ENCODE measurements at regions not wholly inside any gene's neighbourhood (a gene's known extent, or its start where the extent isn't known, plus 50 kb on each side); places are given as distances from the start of the nearest gene placed in this dataset.

DNA sequence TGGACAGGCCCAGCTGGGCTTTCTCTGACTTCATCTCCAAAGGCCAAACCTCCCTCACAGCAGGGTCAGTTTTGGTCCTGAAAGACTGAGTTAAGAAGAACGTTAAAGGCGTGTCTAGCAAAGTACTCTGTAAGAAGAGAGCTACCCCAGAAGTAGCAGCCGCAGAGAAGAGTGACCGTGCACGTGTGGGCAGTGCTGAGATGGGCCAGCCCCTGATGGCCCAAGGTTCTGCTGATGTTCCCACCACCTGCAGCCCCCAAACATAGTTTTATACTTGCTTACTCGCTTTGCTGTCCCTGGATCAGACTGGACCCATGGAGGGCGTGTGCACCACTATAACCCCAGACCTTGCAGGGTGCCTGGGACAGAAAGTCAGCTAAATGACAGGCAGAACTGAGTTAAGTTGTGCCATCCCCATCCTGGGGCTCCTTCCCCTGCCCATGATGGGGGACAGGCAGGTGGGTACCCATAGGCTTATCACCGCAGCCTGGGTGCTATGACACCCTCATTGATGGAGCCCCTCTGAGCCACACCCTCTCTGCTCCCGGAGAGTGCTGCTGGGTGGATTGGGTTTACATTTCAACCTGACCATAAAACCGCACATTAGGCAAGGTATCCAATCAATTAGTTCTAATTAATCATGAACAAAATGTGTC is 367.3 kb upstream of the HS6ST1 start:
- TF ChIP-seq CTCF (IDR thresholded peaks at IDR 0.05) = no peak
- TF ChIP-seq STAT6 (CRISPR knock-in tag; conservative IDR thresholded peaks at IDR 0.05; ENCODE audit: low read depth) = no peak
- TF ChIP-seq, protein P1, sequence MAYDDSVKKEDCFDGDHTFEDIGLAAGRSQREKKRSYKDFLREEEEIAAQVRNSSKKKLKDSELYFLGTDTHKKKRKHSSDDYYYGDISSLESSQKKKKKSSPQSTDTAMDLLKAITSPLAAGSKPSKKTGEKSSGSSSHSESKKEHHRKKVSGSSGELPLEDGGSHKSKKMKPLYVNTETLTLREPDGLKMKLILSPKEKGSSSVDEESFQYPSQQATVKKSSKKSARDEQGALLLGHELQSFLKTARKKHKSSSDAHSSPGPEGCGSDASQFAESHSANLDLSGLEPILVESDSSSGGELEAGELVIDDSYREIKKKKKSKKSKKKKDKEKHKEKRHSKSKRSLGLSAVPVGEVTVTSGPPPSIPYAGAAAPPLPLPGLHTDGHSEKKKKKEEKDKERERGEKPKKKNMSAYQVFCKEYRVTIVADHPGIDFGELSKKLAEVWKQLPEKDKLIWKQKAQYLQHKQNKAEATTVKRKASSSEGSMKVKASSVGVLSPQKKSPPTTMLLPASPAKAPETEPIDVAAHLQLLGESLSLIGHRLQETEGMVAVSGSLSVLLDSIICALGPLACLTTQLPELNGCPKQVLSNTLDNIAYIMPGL (CRISPR knock-in tag; IDR thresholded peaks at IDR 0.05) = no peak
- TF ChIP-seq SP1 (CRISPR knock-in tag; conservative IDR thresholded peaks at IDR 0.05) = no peak
- TF ChIP-seq NR2C2 (CRISPR knock-in tag; IDR thresholded peaks at IDR 0.05) = no peak
- TF ChIP-seq CBFB (CRISPR knock-in tag; IDR thresholded peaks at IDR 0.05; ENCODE audit: low read depth) = no peak
- TF ChIP-seq, protein P2, sequence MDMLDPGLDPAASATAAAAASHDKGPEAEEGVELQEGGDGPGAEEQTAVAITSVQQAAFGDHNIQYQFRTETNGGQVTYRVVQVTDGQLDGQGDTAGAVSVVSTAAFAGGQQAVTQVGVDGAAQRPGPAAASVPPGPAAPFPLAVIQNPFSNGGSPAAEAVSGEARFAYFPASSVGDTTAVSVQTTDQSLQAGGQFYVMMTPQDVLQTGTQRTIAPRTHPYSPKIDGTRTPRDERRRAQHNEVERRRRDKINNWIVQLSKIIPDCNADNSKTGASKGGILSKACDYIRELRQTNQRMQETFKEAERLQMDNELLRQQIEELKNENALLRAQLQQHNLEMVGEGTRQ (CRISPR knock-in tag; IDR thresholded peaks at IDR 0.05) = no peak
- TF ChIP-seq ATF3 (CRISPR knock-in tag; conservative IDR thresholded peaks at IDR 0.05) = no peak
- TF ChIP-seq FOXJ3 (CRISPR knock-in tag; IDR thresholded peaks at IDR 0.05; ENCODE audit: borderline replicate concordance) = no peak
